ENCODE measurements at regions not wholly inside any gene's neighbourhood (a gene's known extent, or its start where the extent isn't known, plus 50 kb on each side); places are given as distances from the start of the nearest gene placed in this dataset.

GRCh38 chr5:67575087-67575486, 378.5 kb upstream of the CD180 start:
- TF ChIP-seq CTCF (IDR thresholded peaks at IDR 0.05), result no peak
- TF ChIP-seq EZH2 (IDR thresholded peaks at IDR 0.05; ENCODE audit: borderline replicate concordance, insufficient read depth, low read depth, low read length, poor library complexity, severe bottlenecking), result no peak

Data from B cell (primary cell).